ENCODE measurements at regions not wholly inside any gene's neighbourhood (a gene's known extent, or its start where the extent isn't known, plus 50 kb on each side); places are given as distances from the start of the nearest gene placed in this dataset.

GRCh38 chr4:29853833-29854232 lies 866.3 kb upstream of the PCDH7 start:
- TF ChIP-seq MYC (IDR thresholded peaks at IDR 0.05; ENCODE audit: low read depth, low read length) (no peak), POLR2A (IDR thresholded peaks at IDR 0.05; ENCODE audit: extremely low read depth, insufficient read length) (no peak)
- TF ChIP-seq, protein P1, sequence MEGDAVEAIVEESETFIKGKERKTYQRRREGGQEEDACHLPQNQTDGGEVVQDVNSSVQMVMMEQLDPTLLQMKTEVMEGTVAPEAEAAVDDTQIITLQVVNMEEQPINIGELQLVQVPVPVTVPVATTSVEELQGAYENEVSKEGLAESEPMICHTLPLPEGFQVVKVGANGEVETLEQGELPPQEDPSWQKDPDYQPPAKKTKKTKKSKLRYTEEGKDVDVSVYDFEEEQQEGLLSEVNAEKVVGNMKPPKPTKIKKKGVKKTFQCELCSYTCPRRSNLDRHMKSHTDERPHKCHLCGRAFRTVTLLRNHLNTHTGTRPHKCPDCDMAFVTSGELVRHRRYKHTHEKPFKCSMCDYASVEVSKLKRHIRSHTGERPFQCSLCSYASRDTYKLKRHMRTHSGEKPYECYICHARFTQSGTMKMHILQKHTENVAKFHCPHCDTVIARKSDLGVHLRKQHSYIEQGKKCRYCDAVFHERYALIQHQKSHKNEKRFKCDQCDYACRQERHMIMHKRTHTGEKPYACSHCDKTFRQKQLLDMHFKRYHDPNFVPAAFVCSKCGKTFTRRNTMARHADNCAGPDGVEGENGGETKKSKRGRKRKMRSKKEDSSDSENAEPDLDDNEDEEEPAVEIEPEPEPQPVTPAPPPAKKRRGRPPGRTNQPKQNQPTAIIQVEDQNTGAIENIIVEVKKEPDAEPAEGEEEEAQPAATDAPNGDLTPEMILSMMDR (IDR thresholded peaks at IDR 0.05; ENCODE audit: low read depth, low read length) = no peak
- H3K4me3 ChIP-seq (ENCODE audit: low read depth, low read length) = no peak overlapping the region
- DNase-seq (ENCODE audit: low read depth) = no peak

DNA sequence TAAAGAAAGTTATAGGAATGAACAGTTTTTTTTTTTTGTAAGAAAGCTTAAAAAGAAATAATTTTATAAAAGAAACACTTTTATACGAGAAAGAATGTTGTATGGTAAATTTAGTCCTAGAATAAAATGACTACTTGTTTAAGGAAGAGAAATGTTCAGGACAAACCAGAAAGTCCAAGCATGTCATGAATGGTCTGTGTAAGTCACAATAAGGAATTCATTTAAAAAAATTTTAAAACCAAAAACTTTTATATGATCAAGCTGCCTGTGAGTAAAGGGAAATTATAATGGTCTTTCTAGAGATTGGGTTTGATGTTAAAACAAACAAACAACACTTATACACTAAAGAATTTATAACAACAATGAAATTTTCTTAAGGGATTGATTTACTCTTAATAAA lies 858.9 kb upstream of the PCDH7 start:
- H3K4me3 ChIP-seq (ENCODE audit: low read depth, low read length) = no peak overlapping the region
- peak; percentile 5 for DNase-seq (ENCODE audit: low read depth)
- TF ChIP-seq POLR2A (IDR thresholded peaks at IDR 0.05; ENCODE audit: extremely low read depth, insufficient read length) (no peak), MYC (IDR thresholded peaks at IDR 0.05; ENCODE audit: low read depth, low read length) (no peak)
- TF ChIP-seq, protein P2, sequence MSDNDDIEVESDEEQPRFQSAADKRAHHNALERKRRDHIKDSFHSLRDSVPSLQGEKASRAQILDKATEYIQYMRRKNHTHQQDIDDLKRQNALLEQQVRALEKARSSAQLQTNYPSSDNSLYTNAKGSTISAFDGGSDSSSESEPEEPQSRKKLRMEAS (IDR thresholded peaks at IDR 0.05; ENCODE audit: low read depth, low read length) = no peak
- TF ChIP-seq, protein P1 (IDR thresholded peaks at IDR 0.05; ENCODE audit: low read depth, low read length) = no peak

DNA sequence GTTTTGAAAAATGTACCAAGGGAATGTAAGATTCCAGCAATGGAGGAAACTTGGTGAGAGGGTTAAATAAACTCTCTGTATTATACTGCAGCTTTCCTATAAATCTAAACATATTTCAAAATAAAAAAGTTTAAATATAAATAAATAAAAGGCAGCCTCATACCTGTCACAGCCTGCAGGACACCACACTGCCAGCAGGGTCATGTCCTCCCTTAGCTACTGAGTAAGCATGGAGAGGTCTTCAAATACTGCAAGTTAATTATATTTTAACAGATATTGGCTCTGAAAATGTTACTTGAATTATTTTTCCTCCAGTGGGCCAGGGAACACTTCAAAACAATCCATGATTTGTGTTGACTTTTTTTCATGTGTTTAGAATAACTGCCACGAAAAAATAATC lies 852.8 kb upstream of the PCDH7 start:
- H3K4me3 ChIP-seq (ENCODE audit: low read depth, low read length) = no peak overlapping the region
- TF ChIP-seq, protein P1 (IDR thresholded peaks at IDR 0.05; ENCODE audit: low read depth, low read length) = peak; percentile 3
- no peak for TF ChIP-seq MYC (IDR thresholded peaks at IDR 0.05; ENCODE audit: low read depth, low read length)
- no peak for DNase-seq (ENCODE audit: low read depth)

DNA sequence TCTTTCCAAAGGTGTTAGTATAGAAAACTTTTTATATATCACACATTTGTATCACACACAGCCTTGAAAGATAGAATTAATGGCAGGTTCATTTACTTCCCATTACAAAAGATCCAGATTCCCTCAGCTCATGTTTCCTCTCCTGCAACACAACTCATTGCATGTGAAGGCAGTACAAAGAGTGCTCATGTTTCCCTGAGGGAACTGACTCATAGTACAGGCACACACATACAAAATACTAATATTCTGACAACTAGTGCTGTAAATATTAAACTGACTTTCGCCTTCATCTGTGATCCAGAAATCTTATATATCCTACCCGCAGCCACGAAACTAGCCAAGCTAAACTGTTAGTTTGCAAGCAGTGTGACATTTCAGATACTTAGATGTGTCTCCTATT lies 819.8 kb upstream of the PCDH7 start:
- TF ChIP-seq MYC (IDR thresholded peaks at IDR 0.05; ENCODE audit: low read depth, low read length) (no peak), POLR2A (IDR thresholded peaks at IDR 0.05; ENCODE audit: extremely low read depth, insufficient read length) (no peak)
- TF ChIP-seq, protein P1 (IDR thresholded peaks at IDR 0.05; ENCODE audit: low read depth, low read length) = no peak
- TF ChIP-seq, protein P2 (IDR thresholded peaks at IDR 0.05; ENCODE audit: low read depth, low read length) = no peak
- no peak overlapping the region for H3K4me3 ChIP-seq (ENCODE audit: low read depth, low read length)
- no peak for DNase-seq (ENCODE audit: low read depth)

- H3K4me3 ChIP-seq (ENCODE audit: low read depth, low read length) = no peak overlapping the region
- DNase-seq (ENCODE audit: low read depth) = no peak
- TF ChIP-seq, protein P2 (IDR thresholded peaks at IDR 0.05; ENCODE audit: low read depth, low read length) = no peak
- TF ChIP-seq POLR2A (IDR thresholded peaks at IDR 0.05; ENCODE audit: extremely low read depth, insufficient read length) (no peak), MYC (IDR thresholded peaks at IDR 0.05; ENCODE audit: low read depth, low read length) (no peak)
- TF ChIP-seq, protein P1 (IDR thresholded peaks at IDR 0.05; ENCODE audit: low read depth, low read length) = no peak
These were observed 811.9 kb upstream of the PCDH7 start for GRCh38 chr4:29908276-29908675.

- H3K4me3 ChIP-seq (ENCODE audit: low read depth, low read length) = no peak overlapping the region
- DNase-seq (ENCODE audit: low read depth) = no peak
- no peak for TF ChIP-seq MYC (IDR thresholded peaks at IDR 0.05; ENCODE audit: low read depth, low read length)
- TF ChIP-seq POLR2A (IDR thresholded peaks at IDR 0.05; ENCODE audit: extremely low read depth, insufficient read length) = no peak
These were observed 792.3 kb upstream of the PCDH7 start for GRCh38 chr4:29927895-29928294.
